GM23338 (cell line): ENCODE measurements at regions not wholly inside any gene's neighbourhood (a gene's known extent, or its start where the extent isn't known, plus 50 kb on each side); places are given as distances from the start of the nearest gene placed in this dataset.
"Not testable (repeated sequence)": the region's sequence is repeated elsewhere in the genome, so short reads cannot be mapped to it uniquely, and the experiment has no call there.

Experiments used
- ATAC-seq: fragments of 200-7000 bp; cut with Tn5 transposase; 3 replicates; pipeline ENCODE4 v1.9.1; 2020
- DNase-seq: peaks from one replicate; pipeline ENCODE4 v3.0.0-alpha.2; 2015; ENCODE audit warnings: low spot score
- H2AFZ ChIP-seq: fragments of 200-600 bp; sonication (generic); 2 replicates; pipeline ENCODE4 v1.8.0; 2016; ENCODE audit warnings: antibody characterized with exemption, mild to moderate bottlenecking, moderate library complexity
- H3F3A ChIP-seq: fragments of 200-600 bp; sonication (generic); replicated peaks from 2 replicates; pipeline ENCODE4 v1.8.0; 2017; ENCODE audit warnings: antibody characterized with exemption, mixed run types, low read depth
- H3K27ac ChIP-seq: fragments of 200-600 bp; sonication (generic); 2 replicates; pipeline ENCODE4 v1.6.1; 2016; ENCODE audit warnings: low read depth
- H3K27me3 ChIP-seq: fragments of 200-600 bp; sonication (generic); 2 replicates; pipeline ENCODE4 v1.8.0; 2016; ENCODE audit warnings: mild to moderate bottlenecking, mixed run types, moderate library complexity; ENCODE audit not compliant: insufficient read depth
- H3K36me3 ChIP-seq: fragments of 200-600 bp; sonication (generic); 2 replicates; pipeline ENCODE4 v1.8.0; 2016; ENCODE audit warnings: mild to moderate bottlenecking; ENCODE audit not compliant: insufficient read depth
- H3K4me1 ChIP-seq: fragments of 200-600 bp; sonication (generic); 2 replicates; pipeline ENCODE4 v1.8.0; 2016; ENCODE audit warnings: mild to moderate bottlenecking, moderate library complexity; ENCODE audit not compliant: insufficient read depth
- H3K4me2 ChIP-seq: fragments of 200-600 bp; sonication (generic); 2 replicates; pipeline ENCODE4 v1.7.1; 2017; ENCODE audit warnings: mixed run types
- H3K4me3 ChIP-seq: fragments of 200-600 bp; sonication (generic); 2 replicates; pipeline ENCODE4 v1.6.1; 2016; ENCODE audit warnings: mixed run types
- H3K79me2 ChIP-seq: fragments of 200-600 bp; sonication (generic); replicated peaks from 2 replicates; pipeline ENCODE4 v1.8.0; 2017; ENCODE audit warnings: mild to moderate bottlenecking; ENCODE audit not compliant: insufficient read depth
- H3K9me2 ChIP-seq: fragments of 200-600 bp; sonication (generic); 2 replicates; pipeline ENCODE4 v1.8.0; 2017; ENCODE audit not compliant: insufficient read depth
- H4K20me1 ChIP-seq: fragments of 200-600 bp; sonication (generic); replicated peaks from 2 replicates; pipeline ENCODE4 v1.8.0; 2017; ENCODE audit warnings: mild to moderate bottlenecking; ENCODE audit not compliant: insufficient read depth
- H3K27ac Mint-ChIP-seq: 2 replicates; pipeline ENCODE4 v1.8.0; 2020; ENCODE audit warnings: inconsistent platforms, mild to moderate bottlenecking, moderate library complexity, mixed read lengths
- H3K27me3 Mint-ChIP-seq: 3 replicates; pipeline ENCODE4 v1.8.0; 2022; ENCODE audit warnings: low read depth, mild to moderate bottlenecking, moderate library complexity, mixed read lengths, inconsistent platforms; ENCODE audit not compliant: insufficient read depth, poor library complexity
- H3K36me3 Mint-ChIP-seq: 3 replicates; pipeline ENCODE4 v1.8.0; 2021; ENCODE audit warnings: low read depth, mild to moderate bottlenecking, inconsistent platforms, moderate library complexity, mixed read lengths
- H3K4me1 Mint-ChIP-seq: 3 replicates; pipeline ENCODE4 v1.8.0; 2020; ENCODE audit warnings: mild to moderate bottlenecking, inconsistent platforms, mixed read lengths
- H3K4me3 Mint-ChIP-seq: 3 replicates; pipeline ENCODE4 v1.8.0; 2021; ENCODE audit warnings: moderate library complexity, mild to moderate bottlenecking, inconsistent platforms, mixed read lengths
- H3K9me3 Mint-ChIP-seq: 3 replicates; pipeline ENCODE4 v1.8.0; 2020; ENCODE audit warnings: moderate library complexity, mild to moderate bottlenecking, inconsistent platforms, mixed read lengths
- CREB1 ChIP-seq: fragments of 250-450 bp; sonication (Bioruptor Pico); IDR thresholded peaks from 2 replicates; pipeline ENCODE4 v1.5.0; 2020; ENCODE audit warnings: low read depth, mild to moderate bottlenecking, moderate library complexity
- EZH2 ChIP-seq: fragments of 200-600 bp; sonication (generic); IDR thresholded peaks from one replicate; pipeline ENCODE4 v1.8.0; 2017; ENCODE audit warnings: antibody characterized with exemption, mild to moderate bottlenecking, low read depth; ENCODE audit not compliant: unreplicated experiment
- JUNB ChIP-seq: IDR thresholded peaks from one replicate; pipeline ENCODE4 v1.6.1; 2016; ENCODE audit warnings: antibody characterized with exemption; ENCODE audit not compliant: unreplicated experiment
- NANOG ChIP-seq: IDR thresholded peaks from 2 replicates; pipeline ENCODE4 v1.6.1; 2016; ENCODE audit warnings: antibody characterized with exemption, borderline replicate concordance
- POLR2AphosphoS5 ChIP-seq: IDR thresholded peaks from 2 replicates; pipeline ENCODE4 v1.6.1; 2016; ENCODE audit warnings: antibody characterized with exemption, low read depth
- STAT1 ChIP-seq: IDR thresholded peaks from one replicate; pipeline ENCODE4 v1.6.1; 2016; ENCODE audit warnings: antibody characterized with exemption; ENCODE audit not compliant: unreplicated experiment
- ZNF114 ChIP-seq: fragments of 250-450 bp; sonication (Bioruptor Pico); IDR thresholded peaks from 2 replicates; pipeline ENCODE4 v1.5.0; 2020; ENCODE audit warnings: mild to moderate bottlenecking, moderate library complexity
- ZNF331 ChIP-seq: fragments of 250-450 bp; sonication (Bioruptor Pico); IDR thresholded peaks from 2 replicates; pipeline ENCODE4 v1.5.0; 2020; ENCODE audit warnings: low read depth, mild to moderate bottlenecking, moderate library complexity
- TF ChIP-seq, protein P1 (sequence below): IDR thresholded peaks from one replicate; pipeline ENCODE4 v1.6.1; 2018; ENCODE audit warnings: antibody characterized with exemption; ENCODE audit not compliant: unreplicated experiment
- TF ChIP-seq, protein P2 (sequence below): IDR thresholded peaks from 2 replicates; pipeline ENCODE4 v1.6.1; 2016; ENCODE audit warnings: antibody characterized with exemption
- TF ChIP-seq, protein P3 (sequence below), 2 experiments: fragments of 200-600 bp in 1 of 2; sonication (generic) in 1 of 2; conservative IDR thresholded peaks; 2 replicates each; pipeline versions ENCODE4 v1.5.1 to v1.6.1; 2016 to 2017; ENCODE audit warnings: antibody characterized with exemption in 2 of 2, low read depth in 2 of 2, mild to moderate bottlenecking in 2 of 2, moderate library complexity in 1 of 2

DNA sequence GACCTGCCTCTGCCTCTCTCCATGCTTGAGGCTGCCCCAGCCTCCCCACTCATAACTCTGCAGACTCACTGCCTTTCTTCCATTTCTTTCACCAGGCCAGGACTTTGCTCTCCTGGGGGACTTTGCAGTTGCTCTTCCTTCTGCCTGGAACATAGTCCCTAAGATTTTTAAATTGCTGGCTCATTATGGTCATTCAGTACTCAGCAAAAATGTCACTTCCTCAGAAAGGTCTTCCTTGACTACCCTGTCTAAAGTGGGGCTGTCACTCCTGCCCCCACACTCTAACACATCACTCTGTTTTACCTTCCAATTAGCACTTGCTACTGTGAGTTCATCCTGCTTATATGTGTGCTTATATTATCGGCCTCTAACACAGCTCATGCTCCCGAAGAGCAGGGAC lies 618.2 kb downstream of the UQCRFS1 start (continued):
- TF ChIP-seq, protein P1, sequence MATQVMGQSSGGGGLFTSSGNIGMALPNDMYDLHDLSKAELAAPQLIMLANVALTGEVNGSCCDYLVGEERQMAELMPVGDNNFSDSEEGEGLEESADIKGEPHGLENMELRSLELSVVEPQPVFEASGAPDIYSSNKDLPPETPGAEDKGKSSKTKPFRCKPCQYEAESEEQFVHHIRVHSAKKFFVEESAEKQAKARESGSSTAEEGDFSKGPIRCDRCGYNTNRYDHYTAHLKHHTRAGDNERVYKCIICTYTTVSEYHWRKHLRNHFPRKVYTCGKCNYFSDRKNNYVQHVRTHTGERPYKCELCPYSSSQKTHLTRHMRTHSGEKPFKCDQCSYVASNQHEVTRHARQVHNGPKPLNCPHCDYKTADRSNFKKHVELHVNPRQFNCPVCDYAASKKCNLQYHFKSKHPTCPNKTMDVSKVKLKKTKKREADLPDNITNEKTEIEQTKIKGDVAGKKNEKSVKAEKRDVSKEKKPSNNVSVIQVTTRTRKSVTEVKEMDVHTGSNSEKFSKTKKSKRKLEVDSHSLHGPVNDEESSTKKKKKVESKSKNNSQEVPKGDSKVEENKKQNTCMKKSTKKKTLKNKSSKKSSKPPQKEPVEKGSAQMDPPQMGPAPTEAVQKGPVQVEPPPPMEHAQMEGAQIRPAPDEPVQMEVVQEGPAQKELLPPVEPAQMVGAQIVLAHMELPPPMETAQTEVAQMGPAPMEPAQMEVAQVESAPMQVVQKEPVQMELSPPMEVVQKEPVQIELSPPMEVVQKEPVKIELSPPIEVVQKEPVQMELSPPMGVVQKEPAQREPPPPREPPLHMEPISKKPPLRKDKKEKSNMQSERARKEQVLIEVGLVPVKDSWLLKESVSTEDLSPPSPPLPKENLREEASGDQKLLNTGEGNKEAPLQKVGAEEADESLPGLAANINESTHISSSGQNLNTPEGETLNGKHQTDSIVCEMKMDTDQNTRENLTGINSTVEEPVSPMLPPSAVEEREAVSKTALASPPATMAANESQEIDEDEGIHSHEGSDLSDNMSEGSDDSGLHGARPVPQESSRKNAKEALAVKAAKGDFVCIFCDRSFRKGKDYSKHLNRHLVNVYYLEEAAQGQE = no peak
- TF ChIP-seq CREB1 (CRISPR knock-in tag) = no peak
- no peak for TF ChIP-seq POLR2AphosphoS5
- no peak for TF ChIP-seq ZNF331 (CRISPR knock-in tag)
- TF ChIP-seq, protein P2, sequence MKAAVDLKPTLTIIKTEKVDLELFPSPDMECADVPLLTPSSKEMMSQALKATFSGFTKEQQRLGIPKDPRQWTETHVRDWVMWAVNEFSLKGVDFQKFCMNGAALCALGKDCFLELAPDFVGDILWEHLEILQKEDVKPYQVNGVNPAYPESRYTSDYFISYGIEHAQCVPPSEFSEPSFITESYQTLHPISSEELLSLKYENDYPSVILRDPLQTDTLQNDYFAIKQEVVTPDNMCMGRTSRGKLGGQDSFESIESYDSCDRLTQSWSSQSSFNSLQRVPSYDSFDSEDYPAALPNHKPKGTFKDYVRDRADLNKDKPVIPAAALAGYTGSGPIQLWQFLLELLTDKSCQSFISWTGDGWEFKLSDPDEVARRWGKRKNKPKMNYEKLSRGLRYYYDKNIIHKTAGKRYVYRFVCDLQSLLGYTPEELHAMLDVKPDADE = no peak
- no peak for TF ChIP-seq STAT1

DNA sequence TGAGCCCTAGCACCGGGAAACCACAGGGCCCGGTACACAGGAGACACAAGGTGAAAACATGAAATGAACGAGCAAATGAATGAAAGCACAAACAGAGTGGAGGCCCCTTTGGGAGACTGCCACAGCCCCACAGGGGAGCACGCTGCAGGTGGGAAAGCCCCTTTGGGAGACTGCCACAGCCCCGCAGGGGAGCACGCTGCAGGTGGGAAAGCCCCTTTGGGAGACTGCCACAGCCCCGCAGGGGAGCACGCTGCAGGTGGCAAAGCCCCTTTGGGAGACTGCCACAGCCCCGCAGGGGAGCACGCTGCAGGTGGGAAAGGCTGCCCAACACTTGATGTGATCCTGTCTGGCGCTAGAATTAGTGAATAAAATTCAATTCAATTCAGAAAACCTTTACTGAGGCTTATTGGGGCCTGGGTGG lies 623.0 kb downstream of the UQCRFS1 start:
- H3K27me3 Mint-ChIP-seq, DNase-seq, H3K9me2 ChIP-seq, H3K4me1 ChIP-seq, H3K9me3 Mint-ChIP-seq, ATAC-seq, H3F3A ChIP-seq, H4K20me1 ChIP-seq, H3K36me3 ChIP-seq, H3K27ac ChIP-seq, H3K79me2 ChIP-seq, H3K27ac Mint-ChIP-seq, H3K4me1 Mint-ChIP-seq, H2AFZ ChIP-seq, H3K27me3 ChIP-seq, H3K4me2 ChIP-seq, H3K4me3 ChIP-seq, H3K4me3 Mint-ChIP-seq, H3K36me3 Mint-ChIP-seq: not testable (repeated sequence)

DNA sequence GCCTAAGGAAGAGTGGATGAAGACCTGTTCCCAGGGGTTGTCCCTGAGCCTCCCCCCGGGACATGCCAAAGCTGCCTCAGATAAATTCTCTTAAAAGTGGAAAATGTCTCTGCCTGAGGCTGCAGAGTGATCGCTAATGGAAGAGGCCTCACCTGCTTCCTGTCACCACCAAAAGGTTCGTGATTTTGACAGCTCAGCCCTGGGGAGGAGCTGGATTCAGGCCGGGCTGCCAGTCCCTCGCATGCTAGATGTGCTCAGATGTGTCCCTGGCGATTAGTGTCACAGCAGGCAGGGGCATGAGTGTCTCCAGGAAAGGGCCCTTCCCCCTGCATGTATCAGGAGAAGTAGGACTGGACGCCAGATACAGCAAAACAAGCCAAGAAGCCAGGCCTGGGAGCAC lies 626.5 kb downstream of the UQCRFS1 start:
- no peak overlapping the region for H3K4me3 Mint-ChIP-seq
- H3K27ac ChIP-seq = no peak overlapping the region
- 0 out of 2 replicates have a peak, but pooled peaks cover 10% of the 10 kb centered on the region for H3K9me2 ChIP-seq
- H3K27me3 Mint-ChIP-seq = peaks cover 7% of the 10 kb centered on the region
- H3K36me3 ChIP-seq = no peaks in the 10 kb centered on the region; the same call in 1 of the 2 replicates
- no peak overlapping the region for H3K4me3 ChIP-seq
- no peak for DNase-seq
- no peaks in the 10 kb centered on the region for H3K79me2 ChIP-seq
- no peaks in the 10 kb centered on the region for H3K9me3 Mint-ChIP-seq
- no peaks in the 10 kb centered on the region for H4K20me1 ChIP-seq
- no peak overlapping the region for H3K4me2 ChIP-seq
- H2AFZ ChIP-seq = no peak overlapping the region
- H3F3A ChIP-seq = no peaks in the 10 kb centered on the region
- no peak for ATAC-seq
- H3K36me3 Mint-ChIP-seq = no peaks in the 10 kb centered on the region; the same call in 2 of the 3 replicates
- no peaks in the 10 kb centered on the region for H3K27me3 ChIP-seq
- peaks cover 24% of the 10 kb centered on the region for H3K4me1 ChIP-seq
- no peak overlapping the region for H3K27ac Mint-ChIP-seq
- peaks cover 31% of the 10 kb centered on the region for H3K4me1 Mint-ChIP-seq
- no peak for TF ChIP-seq STAT1
- no peak for TF ChIP-seq JUNB
- no peak for TF ChIP-seq CREB1 (CRISPR knock-in tag)
- TF ChIP-seq, protein P2 = no peak
- TF ChIP-seq NANOG = no peak
- TF ChIP-seq POLR2AphosphoS5 = no peak
- no peak for TF ChIP-seq ZNF114 (CRISPR knock-in tag)
- no peak for TF ChIP-seq EZH2
- no peak for TF ChIP-seq ZNF331 (CRISPR knock-in tag)
- TF ChIP-seq, protein P3, sequence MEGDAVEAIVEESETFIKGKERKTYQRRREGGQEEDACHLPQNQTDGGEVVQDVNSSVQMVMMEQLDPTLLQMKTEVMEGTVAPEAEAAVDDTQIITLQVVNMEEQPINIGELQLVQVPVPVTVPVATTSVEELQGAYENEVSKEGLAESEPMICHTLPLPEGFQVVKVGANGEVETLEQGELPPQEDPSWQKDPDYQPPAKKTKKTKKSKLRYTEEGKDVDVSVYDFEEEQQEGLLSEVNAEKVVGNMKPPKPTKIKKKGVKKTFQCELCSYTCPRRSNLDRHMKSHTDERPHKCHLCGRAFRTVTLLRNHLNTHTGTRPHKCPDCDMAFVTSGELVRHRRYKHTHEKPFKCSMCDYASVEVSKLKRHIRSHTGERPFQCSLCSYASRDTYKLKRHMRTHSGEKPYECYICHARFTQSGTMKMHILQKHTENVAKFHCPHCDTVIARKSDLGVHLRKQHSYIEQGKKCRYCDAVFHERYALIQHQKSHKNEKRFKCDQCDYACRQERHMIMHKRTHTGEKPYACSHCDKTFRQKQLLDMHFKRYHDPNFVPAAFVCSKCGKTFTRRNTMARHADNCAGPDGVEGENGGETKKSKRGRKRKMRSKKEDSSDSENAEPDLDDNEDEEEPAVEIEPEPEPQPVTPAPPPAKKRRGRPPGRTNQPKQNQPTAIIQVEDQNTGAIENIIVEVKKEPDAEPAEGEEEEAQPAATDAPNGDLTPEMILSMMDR (conservative IDR thresholded peaks at IDR 0.05; ENCODE audit: low read depth in 2 of 2) = no peak
